DOHH2 (cell line): ENCODE measurements at regions not wholly inside any gene's neighbourhood (a gene's known extent, or its start where the extent isn't known, plus 50 kb on each side); places are given as distances from the start of the nearest gene placed in this dataset.

ENCODE experiments used
- CTCF ChIP-seq: fragments of 200-600 bp; sonication (generic); IDR thresholded peaks from one replicate; pipeline ENCODE4 v1.5.1; 2014; ENCODE audit warnings: antibody characterized with exemption, mild to moderate bottlenecking, low read depth, low read length; ENCODE audit not compliant: poor library complexity, severe bottlenecking
- EZH2phosphoT487 ChIP-seq: fragments of 200-600 bp; sonication (generic); IDR thresholded peaks from 2 replicates; pipeline ENCODE4 v1.6.1; 2017; ENCODE audit warnings: borderline replicate concordance, mild to moderate bottlenecking, antibody characterized with exemption, low read length, moderate library complexity, mixed read lengths

GRCh38 chr9:89891591-89892304 lies 286.9 kb downstream of the GADD45G start:
- TF ChIP-seq CTCF (no peak), EZH2phosphoT487 (no peak)
